ENCODE measurements at regions not wholly inside any gene's neighbourhood (a gene's known extent, or its start where the extent isn't known, plus 50 kb on each side); places are given as distances from the start of the nearest gene placed in this dataset.

DNA sequence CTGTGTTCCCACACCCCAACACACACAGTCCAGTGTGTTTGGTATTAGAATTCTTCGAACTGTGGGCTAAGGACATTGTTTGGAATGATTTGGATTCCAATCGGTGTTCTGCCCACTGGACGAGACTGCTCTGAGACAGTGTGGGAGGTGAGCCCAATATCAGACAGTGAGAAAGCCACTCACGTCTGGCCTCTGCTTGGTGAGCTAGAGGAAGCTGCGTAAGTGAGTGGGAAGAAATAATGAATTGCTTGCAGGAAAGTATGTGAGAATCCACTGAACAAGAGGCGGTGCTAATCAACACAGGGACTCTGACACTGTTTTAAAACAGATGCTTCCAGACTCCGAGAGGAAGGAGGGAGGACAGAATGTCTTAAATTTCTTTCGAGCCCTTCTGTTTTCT lies 675.0 kb upstream of the ANKRD30A start:
- TF ChIP-seq POLR2A (IDR thresholded peaks at IDR 0.05) (no peak), CTCF (IDR thresholded peaks at IDR 0.05) (no peak)
